ENCODE measurements at regions not wholly inside any gene's neighbourhood (a gene's known extent, or its start where the extent isn't known, plus 50 kb on each side); places are given as distances from the start of the nearest gene placed in this dataset.

DNA sequence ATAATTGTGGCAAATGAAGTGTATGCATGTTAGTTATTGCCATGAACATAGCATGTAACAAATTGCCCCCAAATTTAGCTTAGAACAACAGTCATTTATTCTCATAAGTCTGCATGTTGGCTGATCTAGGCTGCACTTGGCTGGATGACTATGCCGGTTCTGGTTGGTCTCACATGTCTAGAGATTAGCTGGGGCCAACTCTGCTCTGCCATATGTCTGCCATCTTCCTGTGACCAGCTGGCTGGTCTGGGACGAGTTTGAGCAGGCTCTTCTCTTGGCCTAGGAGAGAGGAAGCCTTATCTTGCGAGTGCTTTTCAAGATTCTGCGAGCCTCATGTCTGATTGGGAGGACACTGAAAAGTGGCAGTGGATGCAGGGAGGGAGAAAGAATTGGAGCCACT, 198.3 kb upstream of the FAM78B start:
- H3K9me3 ChIP-seq (ENCODE audit: control extremely low read depth in 1 of 5, control insufficient read depth in 4 of 5, insufficient read depth in 2 of 5, low read depth in 1 of 5, low read length in 4 of 5): peaks cover 0 to 1% (median 0%) of the 10 kb centered on the region in 5 experiments
- 100% methylated on average over 3 of the region's 4 CpGs for WGBS (ENCODE audit: insufficient coverage)

DNA sequence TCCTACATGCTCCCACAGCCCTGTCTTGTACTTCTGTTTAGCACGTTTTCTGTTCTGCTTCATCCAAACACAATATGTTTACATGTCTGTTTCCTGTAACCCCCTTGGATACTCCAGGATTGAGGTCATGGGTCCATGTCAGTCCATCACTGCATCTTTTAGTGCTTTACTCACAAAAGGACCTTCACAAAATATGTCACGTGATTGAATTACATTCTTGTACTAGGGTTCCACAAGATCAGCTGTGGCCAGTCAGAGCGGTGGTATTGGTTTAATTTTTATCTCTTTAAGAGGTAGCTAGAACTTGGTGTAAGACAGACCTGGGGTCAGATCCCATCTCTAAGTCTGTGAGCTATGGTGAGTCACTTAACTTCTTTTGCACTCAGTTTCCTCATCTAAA, 201.2 kb upstream of the FAM78B start:
- Histone ChIP-seq H3K4me3 (ENCODE audit: control insufficient read depth in 1 of 7, extremely low read depth in 1 of 7, insufficient read depth in 4 of 7, low read depth in 2 of 7, low read length in 6 of 7) (no peak overlapping the region), H3K36me3 (ENCODE audit: control insufficient read depth in 4 of 4, insufficient read depth in 4 of 4, low read length in 3 of 4) (no peaks in the 10 kb centered on the region), H3K4me1 (ENCODE audit: control extremely low read depth in 1 of 4, control insufficient read depth in 4 of 4, insufficient read depth in 4 of 4, low read length in 3 of 4) (no peaks in the 10 kb centered on the region), H3K27me3 (replicated peaks in 2 of 5; ENCODE audit: control insufficient read depth in 4 of 5, insufficient read depth in 5 of 5, low read length in 4 of 5) (no peaks in the 10 kb centered on the region), H3K9me3 (ENCODE audit: control extremely low read depth in 1 of 5, control insufficient read depth in 4 of 5, insufficient read depth in 2 of 5, low read depth in 1 of 5, low read length in 4 of 5) (peaks cover 0 to 1% (median 0%) of the 10 kb centered on the region in 5 experiments), H3K27ac (ENCODE audit: insufficient read depth in 1 of 2, low read depth in 1 of 2, low read length in 2 of 2, poor library complexity in 1 of 2, severe bottlenecking in 2 of 2) (no peak overlapping the region)
- 0% methylated on average over 1 of the region's 3 CpGs for WGBS (ENCODE audit: insufficient coverage)
- ChIA-PET POLR2A (no interaction called here), CTCF (no interaction called here)
- DNase-seq: no peak

More for the DNA sequence above, 198.3 kb upstream of the FAM78B start:
- H3K27me3 ChIP-seq (replicated peaks in 2 of 5; ENCODE audit: control insufficient read depth in 4 of 5, insufficient read depth in 5 of 5, low read length in 4 of 5): peaks cover 0 to under 1% (median 0%) of the 10 kb centered on the region in 5 experiments
- no peak overlapping the region for H3K4me3 ChIP-seq (ENCODE audit: control insufficient read depth in 1 of 7, extremely low read depth in 1 of 7, insufficient read depth in 4 of 7, low read depth in 2 of 7, low read length in 6 of 7)
- CTCF ChIA-PET: no interaction called here
- H3K27ac ChIP-seq (ENCODE audit: insufficient read depth in 1 of 2, low read depth in 1 of 2, low read length in 2 of 2, poor library complexity in 1 of 2, severe bottlenecking in 2 of 2): no peak overlapping the region
- H3K36me3 ChIP-seq (ENCODE audit: control insufficient read depth in 4 of 4, insufficient read depth in 4 of 4, low read length in 3 of 4): no peaks in the 10 kb centered on the region
- POLR2A ChIA-PET: no interaction called here
- H3K4me1 ChIP-seq (ENCODE audit: control extremely low read depth in 1 of 4, control insufficient read depth in 4 of 4, insufficient read depth in 4 of 4, low read length in 3 of 4): no peaks in the 10 kb centered on the region
- no peak for DNase-seq

DNA sequence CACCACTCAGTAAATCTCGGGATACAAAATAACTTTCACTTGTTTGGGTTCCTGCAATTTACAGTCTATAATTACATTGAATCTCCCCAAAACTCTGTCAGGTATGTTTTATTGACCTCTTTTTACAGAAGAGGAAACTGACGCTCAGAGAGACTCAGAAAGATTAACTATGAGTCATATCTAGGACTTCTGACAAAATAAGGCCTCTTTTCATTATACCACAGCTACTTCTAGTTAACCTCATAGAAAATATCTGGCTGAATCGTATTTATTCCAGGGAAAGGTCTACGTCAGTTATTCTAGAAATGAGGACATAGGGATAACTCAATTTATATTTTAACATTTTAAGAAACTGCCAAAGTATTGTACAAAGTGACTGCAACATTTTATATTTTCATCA, 211.1 kb upstream of the FAM78B start:
- 62% methylated on average over 1 of the region's 4 CpGs for WGBS (ENCODE audit: insufficient coverage)
- no peak for DNase-seq
- Histone ChIP-seq H3K27ac (ENCODE audit: insufficient read depth in 1 of 2, low read depth in 1 of 2, low read length in 2 of 2, poor library complexity in 1 of 2, severe bottlenecking in 2 of 2) (no peak overlapping the region), H3K27me3 (replicated peaks in 2 of 5; ENCODE audit: control insufficient read depth in 4 of 5, insufficient read depth in 5 of 5, low read length in 4 of 5) (no peaks in the 10 kb centered on the region), H3K9me3 (ENCODE audit: control extremely low read depth in 1 of 5, control insufficient read depth in 4 of 5, insufficient read depth in 2 of 5, low read depth in 1 of 5, low read length in 4 of 5) (no peaks in the 10 kb centered on the region), H3K4me1 (ENCODE audit: control extremely low read depth in 1 of 4, control insufficient read depth in 4 of 4, insufficient read depth in 4 of 4, low read length in 3 of 4) (no peaks in the 10 kb centered on the region), H3K36me3 (ENCODE audit: control insufficient read depth in 4 of 4, insufficient read depth in 4 of 4, low read length in 3 of 4) (no peaks in the 10 kb centered on the region), H3K4me3 (ENCODE audit: control insufficient read depth in 1 of 7, extremely low read depth in 1 of 7, insufficient read depth in 4 of 7, low read depth in 2 of 7, low read length in 6 of 7) (no peak overlapping the region)
- ChIA-PET POLR2A (no interaction called here), CTCF (no interaction called here)

DNA sequence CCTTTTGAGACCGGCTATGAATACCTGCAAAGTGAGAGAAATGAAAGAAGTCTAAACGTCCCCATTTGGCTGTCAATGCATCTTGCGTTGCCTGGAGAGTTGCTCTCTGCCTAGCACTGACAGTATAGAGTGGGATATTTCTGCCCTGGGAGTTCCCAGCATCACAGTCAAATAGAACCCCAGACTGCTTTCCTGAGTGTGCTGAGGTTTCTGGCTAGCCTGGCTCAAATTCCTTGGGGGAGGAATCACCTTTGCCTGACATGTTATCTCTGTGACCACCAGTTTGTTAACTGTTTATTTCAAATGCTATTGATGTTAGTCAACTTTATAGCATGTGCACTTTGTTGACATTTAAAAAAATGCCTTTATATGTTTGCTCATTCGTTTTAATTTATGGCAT, 212.0 kb upstream of the FAM78B start:
- H3K27ac ChIP-seq (ENCODE audit: insufficient read depth in 1 of 2, low read depth in 1 of 2, low read length in 2 of 2, poor library complexity in 1 of 2, severe bottlenecking in 2 of 2): no peak overlapping the region
- DNase-seq: no peak
- ChIA-PET POLR2A (no interaction called here), CTCF (no interaction called here)
- H3K9me3 ChIP-seq (ENCODE audit: control extremely low read depth in 1 of 5, control insufficient read depth in 4 of 5, insufficient read depth in 2 of 5, low read depth in 1 of 5, low read length in 4 of 5): no peaks in the 10 kb centered on the region
- WGBS (ENCODE audit: insufficient coverage): 80% methylated on average over 3 of the region's 4 CpGs
- H3K36me3 ChIP-seq (ENCODE audit: control insufficient read depth in 4 of 4, insufficient read depth in 4 of 4, low read length in 3 of 4): no peaks in the 10 kb centered on the region
- H3K4me1 ChIP-seq (ENCODE audit: control extremely low read depth in 1 of 4, control insufficient read depth in 4 of 4, insufficient read depth in 4 of 4, low read length in 3 of 4): no peaks in the 10 kb centered on the region
- no peaks in the 10 kb centered on the region for H3K27me3 ChIP-seq (replicated peaks in 2 of 5; ENCODE audit: control insufficient read depth in 4 of 5, insufficient read depth in 5 of 5, low read length in 4 of 5)
- H3K4me3 ChIP-seq (ENCODE audit: control insufficient read depth in 1 of 7, extremely low read depth in 1 of 7, insufficient read depth in 4 of 7, low read depth in 2 of 7, low read length in 6 of 7): no peak overlapping the region

DNA sequence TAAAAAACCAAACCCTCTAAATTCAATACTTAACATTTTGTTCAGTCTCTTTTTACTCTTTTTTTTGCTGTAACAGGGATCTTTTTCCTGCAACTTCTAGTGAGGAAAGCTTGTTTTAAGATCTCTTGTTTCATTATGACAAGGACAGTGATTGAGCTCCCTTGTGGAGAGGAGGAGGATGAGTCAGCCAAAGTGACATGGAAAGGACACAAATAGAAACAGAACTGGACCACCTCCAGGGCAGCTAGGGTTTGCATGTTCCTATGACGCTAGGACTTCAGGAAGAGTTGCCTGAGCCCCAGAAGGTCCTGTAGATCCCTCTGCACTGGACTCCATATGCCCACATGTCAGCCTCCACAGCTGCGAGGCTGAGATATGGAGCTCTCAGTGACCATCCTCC, 212.6 kb upstream of the FAM78B start:
- Histone ChIP-seq H3K27me3 (replicated peaks in 2 of 5; ENCODE audit: control insufficient read depth in 4 of 5, insufficient read depth in 5 of 5, low read length in 4 of 5) (no peaks in the 10 kb centered on the region), H3K4me1 (ENCODE audit: control extremely low read depth in 1 of 4, control insufficient read depth in 4 of 4, insufficient read depth in 4 of 4, low read length in 3 of 4) (no peaks in the 10 kb centered on the region), H3K9me3 (ENCODE audit: control extremely low read depth in 1 of 5, control insufficient read depth in 4 of 5, insufficient read depth in 2 of 5, low read depth in 1 of 5, low read length in 4 of 5) (no peaks in the 10 kb centered on the region), H3K4me3 (ENCODE audit: control insufficient read depth in 1 of 7, extremely low read depth in 1 of 7, insufficient read depth in 4 of 7, low read depth in 2 of 7, low read length in 6 of 7) (no peak overlapping the region), H3K36me3 (ENCODE audit: control insufficient read depth in 4 of 4, insufficient read depth in 4 of 4, low read length in 3 of 4) (no peaks in the 10 kb centered on the region), H3K27ac (ENCODE audit: insufficient read depth in 1 of 2, low read depth in 1 of 2, low read length in 2 of 2, poor library complexity in 1 of 2, severe bottlenecking in 2 of 2) (no peak overlapping the region)
- no peak for DNase-seq
- POLR2A ChIA-PET: no interaction called here
- CTCF ChIA-PET: no interaction called here
- 88% methylated on average over 2 of the region's 2 CpGs for WGBS (ENCODE audit: insufficient coverage)

DNA sequence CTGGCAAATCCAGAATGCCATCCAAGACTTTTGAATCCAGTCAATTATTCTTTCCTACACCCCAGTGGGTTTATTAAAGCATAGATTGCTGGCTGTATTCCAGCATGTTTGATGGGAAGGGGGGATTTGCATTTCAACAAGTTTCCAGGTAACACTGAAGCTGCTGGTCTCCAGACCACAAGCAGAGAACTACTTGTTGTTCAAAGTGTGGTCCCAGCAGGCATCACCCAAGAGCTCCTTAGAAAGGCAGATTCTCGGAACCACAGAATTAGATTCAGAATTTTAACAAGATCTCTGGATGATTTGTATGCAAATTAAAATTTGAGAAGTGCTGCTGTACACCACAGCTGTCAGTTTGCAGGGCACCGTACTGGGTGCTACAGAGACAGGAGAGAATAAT, 216.3 kb upstream of the FAM78B start:
- no peak for DNase-seq
- no peaks in the 10 kb centered on the region for H3K27me3 ChIP-seq (replicated peaks in 2 of 5; ENCODE audit: control insufficient read depth in 4 of 5, insufficient read depth in 5 of 5, low read length in 4 of 5)
- H3K36me3 ChIP-seq (ENCODE audit: control insufficient read depth in 4 of 4, insufficient read depth in 4 of 4, low read length in 3 of 4): no peaks in the 10 kb centered on the region
- ChIA-PET POLR2A (no interaction called here), CTCF (no interaction called here)
- H3K9me3 ChIP-seq (ENCODE audit: control extremely low read depth in 1 of 5, control insufficient read depth in 4 of 5, insufficient read depth in 2 of 5, low read depth in 1 of 5, low read length in 4 of 5): no peaks in the 10 kb centered on the region
- H3K4me3 ChIP-seq (ENCODE audit: control insufficient read depth in 1 of 7, extremely low read depth in 1 of 7, insufficient read depth in 4 of 7, low read depth in 2 of 7, low read length in 6 of 7): no peak overlapping the region
- H3K4me1 ChIP-seq (ENCODE audit: control extremely low read depth in 1 of 4, control insufficient read depth in 4 of 4, insufficient read depth in 4 of 4, low read length in 3 of 4): no peaks in the 10 kb centered on the region
- H3K27ac ChIP-seq (ENCODE audit: insufficient read depth in 1 of 2, low read depth in 1 of 2, low read length in 2 of 2, poor library complexity in 1 of 2, severe bottlenecking in 2 of 2): no peak overlapping the region
- 67% methylated on average over 1 of the region's 2 CpGs for WGBS (ENCODE audit: insufficient coverage)

DNA sequence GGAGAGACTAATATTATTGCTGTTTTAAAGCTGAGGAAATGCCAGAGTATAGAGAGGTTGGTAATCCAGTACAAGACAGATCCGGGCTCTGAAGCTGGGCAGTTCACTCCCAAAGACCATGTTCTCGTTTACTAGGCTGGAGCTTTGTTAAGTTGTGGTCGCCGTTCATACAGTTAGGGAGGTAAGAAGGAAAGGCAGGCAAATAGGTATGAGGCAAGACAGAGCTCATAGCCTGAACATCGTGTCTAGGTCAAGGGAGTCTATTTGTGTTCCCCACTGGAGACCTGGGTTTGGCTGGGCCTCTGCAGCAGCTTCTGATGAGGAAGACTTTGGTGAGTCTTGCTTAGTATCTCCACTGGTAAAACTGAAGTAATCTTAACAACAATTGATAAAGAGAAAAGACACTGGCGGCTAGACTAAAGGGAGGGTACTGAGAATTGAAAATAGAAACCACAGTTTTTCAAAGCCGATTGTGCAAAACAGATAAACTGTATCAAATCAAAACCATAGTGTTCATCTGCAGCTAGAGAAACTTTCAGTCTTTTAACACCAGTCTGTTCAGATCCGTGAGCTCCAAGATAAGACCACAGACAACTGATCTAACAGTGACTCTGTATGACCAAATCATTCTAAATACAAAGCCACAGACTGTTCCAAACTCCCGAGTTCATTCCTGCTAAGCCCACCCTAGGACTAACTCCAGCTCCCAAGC, 217.0 kb upstream of the FAM78B start:
- CTCF ChIA-PET: no interaction called here
- H3K27me3 ChIP-seq (replicated peaks in 2 of 5; ENCODE audit: control insufficient read depth in 4 of 5, insufficient read depth in 5 of 5, low read length in 4 of 5): no peaks in the 10 kb centered on the region
- WGBS (ENCODE audit: insufficient coverage): 72% methylated on average over 9 of the region's 9 CpGs

More for the DNA sequence above, 217.0 kb upstream of the FAM78B start:
- no peaks in the 10 kb centered on the region for H3K4me1 ChIP-seq (ENCODE audit: control extremely low read depth in 1 of 4, control insufficient read depth in 4 of 4, insufficient read depth in 4 of 4, low read length in 3 of 4)
- H3K27ac ChIP-seq (ENCODE audit: insufficient read depth in 1 of 2, low read depth in 1 of 2, low read length in 2 of 2, poor library complexity in 1 of 2, severe bottlenecking in 2 of 2): no peak overlapping the region
- no peaks in the 10 kb centered on the region for H3K36me3 ChIP-seq (ENCODE audit: control insufficient read depth in 4 of 4, insufficient read depth in 4 of 4, low read length in 3 of 4)
- H3K4me3 ChIP-seq (ENCODE audit: control insufficient read depth in 1 of 7, extremely low read depth in 1 of 7, insufficient read depth in 4 of 7, low read depth in 2 of 7, low read length in 6 of 7): no peak overlapping the region
- POLR2A ChIA-PET: no interaction called here
- no peaks in the 10 kb centered on the region for H3K9me3 ChIP-seq (ENCODE audit: control extremely low read depth in 1 of 5, control insufficient read depth in 4 of 5, insufficient read depth in 2 of 5, low read depth in 1 of 5, low read length in 4 of 5)
- no peak for DNase-seq
